Ureter (tissue), 1 donor: ENCODE measurements at regions not wholly inside any gene's neighbourhood (a gene's known extent, or its start where the extent isn't known, plus 50 kb on each side); places are given as distances from the start of the nearest gene placed in this dataset.
"Not testable (repeated sequence)": the region's sequence is repeated elsewhere in the genome, so short reads cannot be mapped to it uniquely, and the experiment has no call there.

Experiments used
- DNase-seq: peaks from one replicate; pipeline ENCODE4 v3.0.0-alpha.2; 2020; ENCODE audit warnings: low spot score
- donor health status: DM: yes; HTN: yes; CAD: no.

DNA sequence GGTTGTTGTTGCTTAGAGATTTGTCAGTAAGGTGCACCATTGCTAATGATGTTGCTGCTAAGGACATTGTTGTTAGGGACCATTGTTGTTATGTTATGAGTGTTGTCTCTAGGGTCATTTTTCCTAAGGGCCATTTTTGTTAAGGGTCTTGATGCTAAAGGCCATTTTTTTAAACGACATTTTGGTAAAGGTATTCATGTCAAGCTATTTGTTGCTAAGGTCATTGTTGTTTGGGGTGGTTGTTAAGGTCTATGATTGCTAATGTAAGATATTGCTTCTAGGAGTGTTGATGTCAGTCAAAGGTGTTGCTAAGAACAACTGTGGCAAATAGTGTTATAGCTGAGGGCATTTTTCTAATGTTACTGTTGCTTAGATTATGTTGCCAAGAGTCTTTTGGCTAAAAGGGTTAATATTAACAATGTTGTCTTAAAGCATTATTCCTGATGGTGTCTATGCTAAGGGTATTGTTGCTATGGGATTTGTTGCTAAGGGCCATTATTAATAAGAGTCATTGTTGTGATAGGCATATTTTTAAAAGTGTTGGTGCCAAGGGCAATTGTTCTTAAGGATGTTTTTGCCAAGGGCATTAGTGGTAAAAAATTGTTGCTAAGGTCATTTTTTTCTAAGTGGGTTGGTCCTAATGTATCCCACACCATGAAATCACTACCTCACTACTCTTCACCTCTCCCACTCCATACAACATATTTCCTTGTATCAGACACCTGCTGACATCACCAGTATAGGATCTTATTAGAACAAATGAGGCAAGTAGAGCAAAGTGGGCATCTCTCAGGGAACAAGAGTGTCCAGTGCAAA lies 56.2 kb downstream of the SPATA31A6 start:
- DNase-seq, result not testable (repeated sequence)

DNA sequence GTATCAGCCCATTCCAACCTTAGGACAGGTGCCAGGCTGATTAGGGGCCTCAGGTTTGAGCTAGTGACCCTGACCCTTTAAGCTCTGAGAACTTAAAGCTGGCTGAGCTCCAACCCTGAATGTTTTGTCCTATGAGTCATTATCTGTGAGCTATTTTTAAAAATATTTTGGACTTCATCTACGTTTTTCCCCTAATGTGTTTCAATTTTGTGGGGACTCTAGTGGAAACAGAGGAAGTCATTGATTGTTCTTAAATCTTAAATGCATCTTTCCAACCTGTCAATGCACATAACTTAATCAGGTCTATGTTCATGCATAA lies 56.8 kb downstream of the SPATA31A6 start:
- not testable (repeated sequence) for DNase-seq

DNA sequence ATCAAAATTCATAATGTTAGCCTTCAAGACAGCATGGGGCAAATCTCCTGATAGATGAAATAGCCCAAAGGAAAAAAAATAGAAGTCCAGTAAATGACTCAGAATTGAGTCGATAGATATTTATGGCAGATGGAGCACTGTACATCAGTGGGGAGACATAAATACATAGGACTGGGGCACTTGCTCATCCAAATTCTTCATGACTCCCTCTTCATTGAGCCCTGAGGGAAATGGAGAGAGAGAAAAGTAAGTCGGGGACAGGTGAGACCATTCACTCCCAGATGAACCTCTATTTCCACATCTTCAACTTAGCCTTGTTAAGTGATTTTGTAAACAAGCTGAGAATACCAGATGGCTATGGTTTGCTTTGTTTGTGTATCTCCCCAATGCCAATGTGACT lies 59.8 kb downstream of the SPATA31A6 start:
- DNase-seq, result not testable (repeated sequence)

DNA sequence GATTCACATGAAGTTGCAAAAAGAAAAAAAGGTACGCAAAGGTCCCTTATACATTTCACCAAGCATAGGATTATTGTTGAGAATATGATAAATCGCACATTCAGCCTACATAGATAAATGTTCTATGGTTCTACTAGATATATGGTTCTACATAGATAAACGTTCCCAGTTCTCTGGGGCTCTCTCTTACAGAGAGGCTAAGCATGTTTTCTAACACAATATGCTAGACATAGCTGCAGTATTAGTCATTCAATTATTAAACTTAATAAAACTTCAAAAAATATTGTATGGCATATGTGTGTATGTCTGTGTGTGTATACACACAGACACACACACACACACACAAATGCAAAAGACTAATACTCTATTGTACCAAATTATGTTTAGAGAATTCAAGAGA lies 60.4 kb downstream of the SPATA31A6 start:
- not testable (repeated sequence) for DNase-seq

DNA sequence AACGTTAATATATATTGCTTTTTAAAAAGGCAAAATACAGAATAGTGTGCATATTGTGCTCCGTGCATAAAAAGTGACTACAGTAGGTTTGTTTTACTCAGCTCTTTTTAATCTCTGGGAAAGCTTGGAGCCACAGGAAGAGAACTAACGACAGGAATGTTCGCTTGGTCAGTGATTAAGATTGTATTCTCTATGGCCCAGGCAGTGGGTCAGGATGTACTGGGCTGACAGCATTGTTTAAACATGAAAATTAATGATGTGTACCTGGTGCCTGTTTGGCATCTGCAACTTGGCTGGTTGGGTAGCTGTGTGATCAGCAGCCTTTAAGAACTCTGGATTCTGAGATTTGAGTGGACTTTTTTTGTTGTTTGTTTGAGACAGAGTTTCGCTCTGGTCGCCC lies 85.3 kb downstream of the SPATA31A6 start:
- DNase-seq, result not testable (repeated sequence)

DNA sequence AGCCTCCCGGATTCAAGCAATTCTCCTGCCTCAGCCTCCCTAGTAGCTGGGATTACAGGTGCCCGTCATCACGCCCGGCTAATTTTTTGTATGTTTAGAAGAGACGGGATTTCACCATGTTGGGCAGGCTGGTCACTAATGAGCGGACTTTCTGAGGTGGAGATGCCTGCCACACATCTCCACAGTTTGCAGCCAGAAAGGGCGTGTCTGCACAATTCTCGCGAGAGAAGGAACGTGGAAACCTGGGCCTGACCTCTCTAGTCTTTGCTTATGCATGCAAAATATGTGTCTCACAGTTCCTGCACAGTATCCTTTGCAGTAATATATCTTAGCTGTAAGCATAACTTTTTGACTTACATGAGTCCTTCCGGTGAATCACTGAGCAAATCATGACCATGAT lies 85.7 kb downstream of the SPATA31A6 start:
- DNase-seq, result not testable (repeated sequence)

DNA sequence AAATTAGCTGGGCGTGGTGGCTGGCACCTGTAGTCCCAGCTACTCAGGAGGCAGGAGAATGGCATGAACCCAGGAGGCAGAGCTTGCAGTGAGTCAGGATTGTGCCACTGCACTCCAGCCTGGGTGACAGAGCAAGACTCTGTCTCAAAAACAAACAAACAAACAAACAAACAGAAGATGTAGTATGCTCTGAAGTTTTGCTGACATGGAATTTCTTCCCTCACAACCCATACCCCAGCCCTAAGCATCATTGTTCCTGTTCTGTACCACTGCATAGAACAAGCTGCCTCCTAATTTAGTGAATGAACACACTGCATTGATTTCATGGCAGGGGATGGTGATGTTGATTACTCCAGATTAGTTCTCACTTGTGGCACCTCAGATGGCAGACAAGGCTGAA lies 89.7 kb downstream of the SPATA31A6 start:
- not testable (repeated sequence) for DNase-seq

DNA sequence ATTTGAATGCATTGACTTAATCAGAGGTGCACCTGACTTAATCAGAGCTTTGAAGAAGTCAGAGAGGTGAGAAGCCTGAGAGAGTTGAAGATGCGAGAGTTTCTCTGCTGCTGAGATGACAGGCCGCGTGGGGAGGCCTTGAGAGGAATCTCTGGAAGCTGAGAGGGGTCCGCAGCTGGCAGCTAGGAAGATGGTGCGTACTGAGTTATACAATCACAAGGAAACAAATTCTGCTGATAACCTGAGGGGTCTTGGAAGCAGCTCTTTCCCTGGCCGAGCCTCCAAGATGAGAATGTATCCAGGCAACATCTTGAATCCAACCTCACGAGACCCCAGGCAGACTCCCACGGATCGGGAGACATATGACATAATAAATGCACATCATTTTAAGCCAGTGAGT lies 91.7 kb downstream of the SPATA31A6 start:
- DNase-seq, result no peak

DNA sequence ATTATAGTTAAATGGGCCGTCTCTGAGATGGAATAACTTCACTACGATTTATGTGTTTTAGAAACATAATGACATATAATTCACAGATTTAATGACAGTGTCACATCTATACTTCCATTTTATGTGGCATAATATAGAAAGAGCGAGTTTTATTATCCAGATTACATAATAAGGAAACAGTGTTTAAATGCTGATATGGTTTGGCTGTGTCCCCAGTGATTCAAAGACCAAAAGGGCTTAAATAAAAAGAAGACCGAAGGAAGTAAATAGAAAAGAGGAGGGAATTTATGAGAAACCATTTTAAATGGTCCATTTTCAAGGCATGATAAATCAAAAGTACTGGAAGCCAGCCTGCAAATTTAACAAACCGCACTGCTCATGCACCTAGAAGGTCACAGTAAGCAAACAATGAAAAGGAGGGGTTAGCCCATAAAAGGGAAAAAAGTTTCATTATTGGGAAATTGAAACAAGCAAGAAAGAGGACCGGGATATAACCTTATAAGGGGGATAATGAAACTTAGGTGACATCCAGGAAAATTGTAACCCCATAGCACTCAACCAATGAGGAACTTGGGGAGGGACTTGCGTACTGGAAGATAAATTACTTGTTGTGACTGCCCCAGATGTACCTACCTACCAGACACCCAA lies 99.2 kb downstream of the SPATA31A6 start:
- DNase-seq, result not testable (repeated sequence)

DNA sequence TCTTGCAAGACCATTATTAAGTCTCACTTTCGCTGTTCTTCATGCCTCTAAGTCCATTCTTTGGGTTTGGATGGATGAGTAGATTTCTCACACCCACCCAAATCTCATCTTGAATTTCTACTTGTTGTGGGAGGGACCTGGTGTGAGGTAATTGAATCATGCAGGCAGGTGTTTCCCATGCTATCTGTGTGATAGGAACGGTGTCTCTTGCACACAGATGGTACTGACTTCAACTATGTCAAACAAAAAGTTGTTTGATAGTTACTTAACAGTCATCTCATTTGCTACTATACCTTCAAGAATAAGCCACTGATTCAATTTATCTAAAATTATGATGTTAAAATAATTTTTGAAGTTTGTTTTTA lies 99.7 kb downstream of the SPATA31A6 start:
- DNase-seq, result not testable (repeated sequence)

DNA sequence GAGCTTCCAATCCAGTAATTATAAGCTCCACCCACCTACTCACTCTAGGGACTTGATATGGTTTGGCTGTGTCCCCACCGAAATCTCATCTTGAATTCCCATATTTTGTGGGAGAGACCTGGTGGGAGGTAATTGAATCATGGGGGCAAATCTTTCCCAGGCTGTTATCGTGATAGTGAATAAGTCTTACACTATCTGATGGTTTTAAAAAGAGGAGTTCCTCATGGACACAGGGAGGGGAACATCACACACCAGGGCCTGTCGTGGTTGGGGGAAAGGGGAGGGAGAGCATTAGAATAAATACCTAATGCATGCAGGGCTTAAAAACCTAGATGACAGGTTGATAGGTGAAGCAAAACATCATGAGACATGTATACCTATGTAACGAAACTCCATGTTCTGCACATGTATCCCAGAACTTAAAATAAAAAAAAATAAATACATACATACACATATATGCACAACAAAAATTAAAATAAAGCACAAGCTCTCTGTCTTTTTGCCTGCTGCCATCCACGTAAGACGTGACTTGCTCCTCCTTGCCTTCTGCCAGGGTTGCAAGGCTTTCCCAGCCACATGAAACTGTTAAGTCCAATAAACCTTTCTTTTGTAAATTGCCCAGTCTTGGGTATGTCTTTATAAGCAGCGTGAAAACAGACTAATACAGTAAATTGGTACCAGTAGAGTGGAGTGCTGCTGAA lies 102.8 kb downstream of the SPATA31A6 start:
- DNase-seq, result not testable (repeated sequence)

DNA sequence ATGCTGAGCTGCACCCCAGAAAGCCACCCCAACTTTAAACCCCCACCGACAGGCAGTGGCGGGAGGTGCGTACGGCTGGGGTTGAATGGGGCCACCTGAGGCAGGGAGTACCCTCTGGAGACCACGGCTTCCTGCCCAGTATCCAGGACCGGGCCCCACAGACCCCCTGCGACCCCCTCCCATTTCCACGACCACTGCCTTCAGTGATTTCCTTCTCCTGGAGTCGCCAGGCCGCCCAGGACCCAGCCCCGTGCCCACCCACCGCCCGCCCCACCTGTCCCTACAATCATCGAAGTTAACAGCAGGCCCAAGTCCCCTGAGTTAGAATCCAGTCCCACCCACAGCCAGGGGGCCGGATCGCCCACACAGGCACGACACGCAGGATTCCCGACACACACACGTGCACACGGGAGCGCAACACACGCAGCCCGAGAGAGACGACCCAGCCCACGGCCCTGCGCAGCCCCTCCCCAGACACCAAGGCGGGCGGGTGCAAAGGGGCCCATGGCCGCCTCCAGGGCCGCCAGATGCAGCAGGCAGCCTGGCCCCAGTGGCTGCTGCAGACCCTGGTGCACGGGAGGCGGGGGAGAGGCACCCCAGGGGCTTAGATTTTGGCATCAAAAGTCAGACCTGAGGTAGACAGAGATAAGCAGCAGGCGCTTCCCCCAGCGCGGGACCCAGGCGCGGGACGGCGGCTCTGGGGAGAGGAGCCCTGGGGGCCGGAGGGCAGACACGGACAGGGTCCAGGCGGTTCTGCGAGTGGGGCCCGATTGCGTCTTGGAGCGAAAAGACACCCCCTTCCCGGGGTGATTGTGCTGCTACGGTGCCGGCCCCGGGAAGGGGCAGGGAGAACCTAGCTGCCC lies 104.8 kb downstream of the SPATA31A6 start:
- not testable (repeated sequence) for DNase-seq

DNA sequence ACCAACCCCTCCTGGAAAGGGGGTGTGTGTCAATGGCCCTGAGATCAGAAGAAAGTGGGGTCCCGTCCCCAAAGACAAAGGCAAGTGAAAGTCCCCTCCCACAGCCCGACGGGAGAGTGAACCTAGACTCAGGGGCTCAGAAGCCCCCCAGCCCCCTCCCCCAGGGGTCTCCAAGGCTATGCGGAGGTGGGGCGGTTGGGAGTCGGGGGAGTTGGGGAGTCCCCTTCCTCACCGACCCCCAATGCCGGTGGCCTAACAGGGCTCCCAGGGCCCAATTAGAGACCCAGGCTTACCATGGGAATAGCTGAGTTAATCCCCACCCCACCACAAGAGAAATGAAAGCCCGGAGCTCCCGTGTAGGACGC lies 105.4 kb downstream of the SPATA31A6 start:
- not testable (repeated sequence) for DNase-seq

DNA sequence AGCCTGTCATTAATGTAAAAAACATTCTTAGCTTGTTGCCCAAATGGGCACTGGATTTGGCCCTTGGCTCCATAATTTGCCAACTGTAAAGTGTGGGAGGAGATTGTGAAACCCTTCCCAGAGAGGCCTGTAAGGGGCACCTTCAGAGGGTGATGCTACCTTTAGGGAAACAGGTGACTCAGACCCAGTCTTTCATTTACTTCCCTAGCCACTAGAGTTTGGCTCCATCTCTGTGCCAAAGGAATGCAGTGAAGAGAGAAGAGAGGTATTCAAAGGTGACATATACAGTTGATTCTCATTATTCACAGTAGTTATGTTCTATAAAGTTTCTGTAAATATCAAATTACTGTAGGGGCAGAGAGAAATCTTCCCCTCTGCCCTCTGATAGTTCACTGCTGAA lies 116.7 kb downstream of the SPATA31A6 start:
- not testable (repeated sequence) for DNase-seq

DNA sequence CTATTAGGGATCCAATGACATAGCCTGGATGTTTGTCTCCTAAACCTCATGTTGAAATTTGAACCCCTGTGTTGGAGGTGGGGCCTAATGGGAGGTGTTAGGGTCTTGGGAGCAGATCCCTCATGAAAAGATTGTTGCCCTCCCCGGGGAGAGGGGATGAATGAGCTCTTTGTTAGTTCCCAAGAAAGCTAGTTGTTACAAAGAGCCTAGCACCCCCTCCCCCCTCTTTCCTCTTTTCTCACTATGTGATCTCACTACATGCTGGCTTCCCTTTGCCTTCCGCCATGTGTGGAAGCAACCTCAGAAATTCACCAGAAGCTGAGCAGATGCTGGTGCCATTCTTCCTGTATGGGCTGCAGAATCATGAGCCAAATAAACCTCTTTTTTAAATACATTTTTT lies 123.2 kb downstream of the SPATA31A6 start:
- DNase-seq, result not testable (repeated sequence)

DNA sequence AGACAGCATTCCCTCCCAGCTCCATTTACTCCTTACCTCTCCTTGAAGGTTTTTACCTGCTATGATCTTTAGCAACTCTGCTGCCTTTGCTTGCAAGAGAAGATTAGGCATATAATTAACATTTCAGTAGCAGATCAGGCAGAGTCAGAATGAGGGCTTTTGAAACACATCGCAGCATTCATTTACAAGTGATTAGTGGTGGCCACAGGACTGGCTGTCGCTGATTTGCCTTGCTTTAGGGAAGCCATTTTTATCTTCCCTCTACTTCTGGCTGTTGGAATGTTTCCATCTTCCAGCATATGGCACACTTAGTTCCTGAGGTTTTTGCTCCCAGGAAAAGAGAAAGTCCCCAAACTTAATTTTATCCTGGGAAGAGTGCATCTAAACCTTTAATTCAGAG lies 124.0 kb downstream of the SPATA31A6 start:
- DNase-seq, result not testable (repeated sequence)

DNA sequence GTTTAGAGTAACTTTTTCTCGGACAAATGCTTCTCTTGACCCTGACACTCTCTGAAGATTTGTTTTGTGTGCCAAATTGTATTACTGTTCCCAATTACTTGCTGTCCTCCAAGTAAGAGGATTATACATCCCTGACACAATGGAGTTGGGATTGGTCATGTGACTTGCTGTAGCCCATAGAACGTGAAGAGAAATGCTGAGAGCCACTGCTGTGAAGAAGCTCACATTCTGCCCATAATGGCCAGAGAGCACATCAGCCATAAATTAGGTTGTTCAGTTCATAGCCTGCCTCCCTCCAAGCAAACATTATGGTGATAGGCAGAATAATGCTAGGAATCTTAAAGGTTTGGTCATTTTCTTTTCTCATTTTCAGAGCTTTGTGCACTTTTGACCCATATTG lies 127.5 kb downstream of the SPATA31A6 start:
- not testable (repeated sequence) for DNase-seq

DNA sequence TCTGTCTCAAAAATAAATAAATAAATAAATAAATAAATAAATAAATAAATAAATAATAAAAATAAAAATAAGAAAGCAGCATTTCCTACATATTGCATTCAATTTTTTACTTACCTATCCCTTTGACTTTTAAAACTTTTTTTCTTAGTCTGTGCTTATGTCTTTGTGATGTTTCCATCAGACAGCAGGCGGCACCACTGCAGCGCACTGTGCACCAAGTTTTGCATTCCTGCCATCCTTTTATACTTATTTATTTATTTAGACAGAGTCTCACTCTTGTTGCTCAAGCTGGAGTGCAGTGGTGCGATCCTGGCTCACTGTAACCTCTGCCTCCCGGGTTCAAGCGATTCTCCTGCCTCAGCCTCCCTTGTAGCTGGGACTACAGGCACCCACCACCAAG lies 132.6 kb downstream of the SPATA31A6 start:
- DNase-seq, result not testable (repeated sequence)

DNA sequence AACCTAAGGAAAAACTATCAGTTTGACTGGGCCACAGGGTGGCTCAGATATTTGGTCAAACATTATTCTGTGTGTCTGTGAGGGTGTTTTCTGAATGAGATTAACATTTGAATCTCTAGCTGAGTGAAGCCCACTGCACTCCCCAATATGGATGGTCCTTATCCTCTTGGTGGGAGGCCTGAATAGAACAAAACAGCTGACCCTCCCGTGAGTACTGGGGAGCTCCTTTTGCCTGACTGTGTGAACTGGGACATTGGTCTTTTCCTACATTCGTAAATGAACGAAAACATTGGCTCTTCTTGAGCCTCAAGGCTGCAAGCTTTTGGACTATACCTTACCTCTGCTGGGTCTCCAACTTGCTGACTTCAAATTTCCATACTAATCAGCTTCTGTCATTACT lies 134.2 kb downstream of the SPATA31A6 start:
- DNase-seq, result not testable (repeated sequence)

DNA sequence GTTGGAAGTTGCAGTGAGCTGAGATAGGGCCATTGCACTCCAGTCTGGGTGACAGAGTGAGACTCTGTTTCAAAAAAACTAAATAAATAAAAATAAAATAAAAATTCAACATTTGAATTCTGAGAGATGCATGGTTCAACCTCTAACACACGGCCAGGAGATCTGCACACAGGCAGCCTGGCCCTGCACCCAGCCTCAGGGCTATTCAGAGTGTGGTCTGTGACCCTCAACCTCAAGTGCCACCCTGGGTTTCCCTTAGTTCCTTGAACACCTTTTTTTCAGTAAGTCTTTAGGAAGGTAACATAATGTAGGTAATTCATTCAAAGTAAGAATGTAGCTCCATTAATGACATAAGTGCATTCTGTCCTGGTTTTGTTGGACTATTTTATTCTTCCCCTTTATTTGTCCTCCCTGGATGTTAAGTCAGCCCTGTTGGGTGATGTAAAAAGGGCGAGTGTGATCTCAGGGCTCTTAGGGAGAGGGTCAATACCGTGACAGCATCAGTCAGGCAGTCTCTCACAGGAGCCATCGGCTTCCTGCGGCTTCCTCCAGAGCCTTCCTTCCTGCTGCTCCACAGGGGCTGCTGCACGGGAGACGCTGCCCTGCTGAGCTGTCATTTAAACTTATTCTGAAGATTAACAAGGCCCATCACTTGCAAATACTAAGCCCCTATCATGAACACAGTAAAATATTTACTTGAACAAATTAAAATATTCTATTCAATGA lies 139.8 kb downstream of the SPATA31A6 start:
- DNase-seq, result not testable (repeated sequence)

DNA sequence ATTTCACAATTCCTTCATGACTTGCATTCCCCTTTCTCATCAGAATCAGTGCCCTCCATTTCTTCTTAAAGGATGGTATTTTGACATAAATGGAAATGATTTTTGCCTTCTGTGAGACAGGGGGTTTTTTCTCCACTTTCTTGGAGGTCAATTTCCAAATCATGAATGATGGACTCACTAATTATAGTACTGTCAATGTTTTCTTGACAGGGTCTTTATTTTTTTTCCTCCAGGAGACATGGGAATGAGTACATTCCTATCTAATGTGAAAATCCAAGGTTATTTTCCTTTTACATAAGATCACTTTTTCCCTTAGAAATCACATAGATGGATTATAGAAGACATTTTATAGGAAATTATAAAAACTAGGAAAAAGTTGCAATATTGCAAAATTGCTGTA lies 141.7 kb downstream of the SPATA31A6 start:
- DNase-seq, result not testable (repeated sequence)
